ENCODE measurements at regions not wholly inside any gene's neighbourhood (a gene's known extent, or its start where the extent isn't known, plus 50 kb on each side); places are given as distances from the start of the nearest gene placed in this dataset.

- TF ChIP-seq SPI1 (IDR thresholded peaks at IDR 0.05; ENCODE audit: borderline replicate concordance, insufficient read depth, low read depth, low read length) (no peak), POLR2A (IDR thresholded peaks at IDR 0.05; ENCODE audit: low read depth, low read length) (no peak), MYC (IDR thresholded peaks at IDR 0.05; ENCODE audit: insufficient read depth, insufficient read length, insufficient replicate concordance, low read length, severe bottlenecking) (no peak)
Observed at GRCh38 chr2:32877587-32878510, 68.9 kb upstream of the LTBP1 start.

All from GM12878 (cell line).